Activated B cell treated with CpG ODN at 0.5 μM for 24 hours (primary cell): ENCODE measurements at regions not wholly inside any gene's neighbourhood (a gene's known extent, or its start where the extent isn't known, plus 50 kb on each side); places are given as distances from the start of the nearest gene placed in this dataset.

Experiments used
- ATAC-seq: fragments of 200-7000 bp; cut with Tn5 transposase; one replicate; pipeline ENCODE4 v1.10.0; 2021; ENCODE audit warnings: low read depth, mild to moderate bottlenecking, moderate library complexity
- CTCF ChIA-PET: fragments of 350-600 bp; sonication (Branson Sonifier 250); formaldehyde crosslinking; loops from one replicate; lab custom pipeline; 2021; ENCODE audit warnings: antibody characterized with exemption; lab: Charles Lee
- POLR2A ChIA-PET: fragments of 350-600 bp; sonication (Branson Sonifier 250); formaldehyde crosslinking; loops from one replicate; lab custom pipeline; 2021; ENCODE audit warnings: antibody characterized with exemption; lab: Charles Lee
- DNase-seq: peaks from one replicate; pipeline ENCODE4 v3.0.0; 2022
- H3K27ac Mint-ChIP-seq: one replicate; pipeline ENCODE4 v1.8.0; 2020; ENCODE audit warnings: mixed read lengths
- H3K27me3 Mint-ChIP-seq: one replicate; pipeline ENCODE4 v1.8.0; 2021; ENCODE audit warnings: mixed read lengths
- H3K36me3 Mint-ChIP-seq: one replicate; pipeline ENCODE4 v1.8.0; 2021; ENCODE audit warnings: low read depth, mixed read lengths
- H3K4me1 Mint-ChIP-seq: one replicate; pipeline ENCODE4 v1.8.0; 2021; ENCODE audit warnings: mixed read lengths
- H3K4me3 Mint-ChIP-seq: one replicate; pipeline ENCODE4 v1.8.0; 2020; ENCODE audit warnings: mild to moderate bottlenecking, mixed read lengths
- H3K9me3 Mint-ChIP-seq: one replicate; pipeline ENCODE4 v1.8.0; 2020; ENCODE audit warnings: mixed read lengths
- CTCF ChIP-seq: fragments of 200-600 bp; IDR thresholded peaks from one replicate; pipeline ENCODE4 v1.8.0; 2022; ENCODE audit warnings: antibody characterized with exemption, mild to moderate bottlenecking
- intact Hi-C: fragments of 100-400 bp; cut with micrococcal nuclease; formaldehyde crosslinking; loops from one replicate; pipeline ENCODE4 v1.15.1; 2024

DNA sequence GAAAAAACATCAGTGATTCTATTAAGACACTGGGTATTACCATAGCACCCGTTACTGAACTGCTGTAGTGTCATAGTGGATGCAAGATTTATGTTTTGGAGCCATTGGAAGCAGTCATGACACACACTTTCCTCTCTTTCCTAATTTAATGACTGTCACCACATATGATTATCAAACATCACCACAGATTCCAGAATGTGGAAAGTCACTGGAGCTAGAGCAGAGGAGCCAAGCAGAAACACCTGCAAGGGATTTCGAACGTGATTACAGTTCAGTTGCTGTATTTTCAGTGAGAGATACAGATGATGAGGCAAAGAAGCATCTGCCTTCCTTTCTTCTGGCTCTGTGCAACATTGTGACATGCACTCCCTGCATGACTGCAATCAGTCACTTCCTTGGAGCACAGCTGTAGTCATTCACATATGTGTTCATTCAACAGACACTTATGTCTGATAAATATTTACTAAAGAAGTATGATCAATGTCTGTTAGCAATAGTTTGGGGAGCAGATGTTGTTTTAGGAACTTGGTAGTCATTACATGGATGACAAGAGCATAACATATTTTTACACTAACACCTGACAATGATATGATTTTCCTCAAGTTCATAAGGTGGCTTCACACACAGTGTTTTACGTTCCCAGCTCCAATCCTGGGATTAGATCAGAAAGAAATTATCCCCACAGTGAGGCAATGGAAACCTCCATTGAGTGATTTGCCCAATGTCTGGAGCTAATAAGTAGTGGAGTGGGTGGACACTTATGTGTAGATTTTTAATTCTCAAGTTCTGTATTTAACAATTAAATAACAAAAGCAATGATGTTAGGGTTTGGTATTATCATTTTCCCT, 416.6 kb downstream of the PLCL1 start:
- Mint-ChIP-seq H3K27ac (no peak overlapping the region), H3K36me3 (no peaks in the 10 kb centered on the region), H3K27me3 (no peaks in the 10 kb centered on the region), H3K4me1 (no peaks in the 10 kb centered on the region), H3K4me3 (no peak overlapping the region), H3K9me3 (no peaks in the 10 kb centered on the region)
- ChIA-PET POLR2A (no interaction called here), CTCF (no interaction called here)
- TF ChIP-seq CTCF: no peak
- DNase-seq: no peak
- no peak for ATAC-seq
- intact Hi-C loops: no loop called here

- ChIA-PET POLR2A (no interaction called here), CTCF (no interaction called here)
- Mint-ChIP-seq H3K4me1 (no peaks in the 10 kb centered on the region), H3K9me3 (no peaks in the 10 kb centered on the region), H3K27me3 (no peaks in the 10 kb centered on the region), H3K4me3 (no peak overlapping the region), H3K36me3 (no peaks in the 10 kb centered on the region), H3K27ac (no peak overlapping the region)
- DNase-seq (no peak), ATAC-seq (no peak)
- TF ChIP-seq CTCF: no peak
- intact Hi-C loops: no loop called here
Measured at GRCh38 chr2:198219292-198219691, 414.9 kb downstream of the PLCL1 start.

- intact Hi-C loops: no loop called here
- H3K36me3 Mint-ChIP-seq: no peaks in the 10 kb centered on the region
- no peaks in the 10 kb centered on the region for H3K9me3 Mint-ChIP-seq
- H3K4me3 Mint-ChIP-seq: no peak overlapping the region
- CTCF ChIA-PET: no interaction called here
- TF ChIP-seq CTCF: no peak
- no peaks in the 10 kb centered on the region for H3K27me3 Mint-ChIP-seq
- DNase-seq (no peak), ATAC-seq (no peak)
- POLR2A ChIA-PET: no interaction called here
- H3K27ac Mint-ChIP-seq: no peak overlapping the region
- H3K4me1 Mint-ChIP-seq: no peaks in the 10 kb centered on the region
Measured at GRCh38 chr2:198214114-198214596, 409.8 kb downstream of the PLCL1 start.

- TF ChIP-seq CTCF: no peak
- ATAC-seq: no peak
- Mint-ChIP-seq H3K27ac (no peak overlapping the region), H3K27me3 (no peaks in the 10 kb centered on the region), H3K4me3 (no peak overlapping the region), H3K4me1 (no peaks in the 10 kb centered on the region), H3K36me3 (no peaks in the 10 kb centered on the region), H3K9me3 (no peaks in the 10 kb centered on the region)
- CTCF ChIA-PET: no interaction called here
- no peak for DNase-seq
- intact Hi-C loops: no loop called here
- POLR2A ChIA-PET: no interaction called here
Measured at GRCh38 chr2:198213253-198213652, 408.9 kb downstream of the PLCL1 start.

DNA sequence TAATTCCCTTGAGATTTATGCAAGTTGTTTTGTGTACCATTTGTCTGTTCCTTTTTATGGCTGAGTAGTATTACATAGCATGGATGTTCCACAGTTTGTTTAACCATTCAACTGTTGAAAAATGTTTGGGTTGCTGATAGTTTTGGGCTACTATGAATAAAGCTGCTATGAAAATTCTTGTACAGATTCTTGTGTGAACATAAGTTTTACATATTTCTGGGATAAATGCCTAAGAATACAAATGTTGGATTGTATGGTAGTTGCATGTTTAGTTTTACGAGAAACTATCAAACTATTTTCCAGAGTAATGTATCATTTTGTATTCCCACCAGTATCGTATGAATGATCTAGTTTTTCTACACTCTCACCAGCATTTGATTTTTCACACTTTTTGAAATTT, 407.3 kb downstream of the PLCL1 start:
- no peaks in the 10 kb centered on the region for H3K9me3 Mint-ChIP-seq
- no peaks in the 10 kb centered on the region for H3K4me1 Mint-ChIP-seq
- no peak overlapping the region for H3K4me3 Mint-ChIP-seq
- intact Hi-C loops: no loop called here
- ATAC-seq: no peak
- DNase-seq: no peak
- no peak for TF ChIP-seq CTCF
- H3K27me3 Mint-ChIP-seq: no peaks in the 10 kb centered on the region
- POLR2A ChIA-PET: no interaction called here
- no peaks in the 10 kb centered on the region for H3K36me3 Mint-ChIP-seq
- H3K27ac Mint-ChIP-seq: no peak overlapping the region
- CTCF ChIA-PET: no interaction called here
